ENCODE measurements at regions not wholly inside any gene's neighbourhood (a gene's known extent, or its start where the extent isn't known, plus 50 kb on each side); places are given as distances from the start of the nearest gene placed in this dataset.
"Not testable (repeated sequence)": the region's sequence is repeated elsewhere in the genome, so short reads cannot be mapped to it uniquely, and the experiment has no call there.

- DNase-seq (ENCODE audit: low spot score), result no peak
Observed at GRCh38 chr7:81051811-81052413, 133.1 kb upstream of the SEMA3C start.

DNA sequence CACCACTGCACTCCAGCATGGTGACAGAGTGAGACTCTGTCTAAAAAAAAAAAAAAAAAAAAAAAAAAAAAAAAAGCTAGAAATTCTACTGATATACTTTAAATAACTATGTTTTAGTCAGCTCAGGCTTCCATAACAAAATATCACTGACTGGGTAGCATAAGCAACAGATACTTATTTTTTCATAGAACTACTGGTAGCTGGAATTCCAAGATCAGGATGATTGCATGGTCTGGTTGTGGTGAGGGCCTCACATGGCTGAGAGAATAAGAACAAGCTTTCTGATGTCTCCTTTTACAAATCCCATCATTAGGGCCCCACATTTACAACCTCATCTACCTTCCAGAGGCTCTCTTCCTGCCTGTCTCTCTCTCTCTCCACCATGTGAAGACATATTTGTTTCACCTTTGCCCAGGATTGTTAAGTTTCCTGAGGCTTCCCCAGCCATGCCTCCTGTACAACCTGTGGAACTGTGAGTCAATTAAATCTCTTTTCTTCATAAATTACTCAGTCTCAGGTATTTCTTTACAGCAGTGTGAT lies 126.7 kb upstream of the SEMA3C start:
- no peak for DNase-seq (ENCODE audit: low spot score)

DNA sequence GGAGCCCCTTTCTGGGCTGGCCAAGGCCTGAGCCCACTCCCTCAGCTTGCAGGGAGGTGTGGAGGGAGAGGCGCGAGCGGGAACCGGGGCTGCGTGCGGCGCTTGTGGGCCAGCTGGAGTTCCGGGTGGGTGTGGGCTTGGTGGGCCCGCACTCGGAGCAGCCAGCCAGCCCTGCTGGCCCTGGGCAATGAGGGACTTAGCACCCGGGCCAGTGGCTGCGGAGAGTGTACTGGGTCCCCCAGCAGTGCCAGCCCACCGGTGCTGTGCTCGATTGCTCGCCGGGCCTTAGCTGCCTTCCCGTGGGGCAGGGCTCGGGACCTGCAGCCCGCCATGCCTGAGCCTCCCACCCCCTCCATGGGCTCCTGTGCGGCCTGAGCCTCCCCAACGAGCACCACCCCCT lies 123.8 kb upstream of the SEMA3C start:
- DNase-seq (ENCODE audit: low spot score), result not testable (repeated sequence)

DNA sequence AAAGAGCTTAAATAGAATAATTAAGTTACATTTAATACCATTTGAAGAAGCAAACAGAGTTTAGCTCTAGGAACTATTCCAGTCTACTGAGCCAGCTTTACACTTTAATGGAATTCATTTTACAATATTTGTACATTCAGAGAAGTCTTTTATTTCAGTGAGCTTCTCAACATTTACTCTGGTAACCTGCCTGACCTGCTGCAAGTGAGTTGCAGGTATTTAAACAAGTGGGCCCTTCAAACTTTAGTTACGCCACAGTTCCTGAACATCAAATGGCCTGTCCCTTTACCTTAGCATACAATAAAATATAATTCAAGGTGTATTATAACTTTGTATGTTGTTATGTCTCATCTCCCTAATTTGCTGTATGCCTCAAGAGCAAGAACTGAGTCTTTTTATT lies 121.6 kb upstream of the SEMA3C start:
- DNase-seq (ENCODE audit: low spot score), result no peak

- no peak for DNase-seq (ENCODE audit: low spot score)
Observed at GRCh38 chr7:81036871-81037270, 118.0 kb upstream of the SEMA3C start.

DNA sequence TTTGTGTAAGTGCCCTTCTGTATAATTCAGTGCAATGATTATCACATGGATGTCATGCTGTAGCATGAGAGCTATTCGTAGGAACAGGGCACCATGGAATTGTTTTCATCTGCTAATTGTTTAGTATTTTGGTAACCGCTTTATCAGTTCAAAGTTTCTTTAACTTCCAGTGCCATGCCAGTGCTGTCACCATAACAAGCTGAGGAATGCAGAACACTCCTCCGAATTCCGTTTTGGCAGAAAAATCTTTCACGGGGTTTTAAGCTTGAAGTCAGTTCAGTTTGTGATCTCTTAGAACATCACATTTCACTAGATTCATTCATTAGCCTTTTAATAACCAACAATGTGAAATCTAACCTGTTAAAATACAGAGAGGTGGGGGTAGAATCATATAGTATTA lies 117.2 kb upstream of the SEMA3C start:
- no peak for DNase-seq (ENCODE audit: low spot score)

DNA sequence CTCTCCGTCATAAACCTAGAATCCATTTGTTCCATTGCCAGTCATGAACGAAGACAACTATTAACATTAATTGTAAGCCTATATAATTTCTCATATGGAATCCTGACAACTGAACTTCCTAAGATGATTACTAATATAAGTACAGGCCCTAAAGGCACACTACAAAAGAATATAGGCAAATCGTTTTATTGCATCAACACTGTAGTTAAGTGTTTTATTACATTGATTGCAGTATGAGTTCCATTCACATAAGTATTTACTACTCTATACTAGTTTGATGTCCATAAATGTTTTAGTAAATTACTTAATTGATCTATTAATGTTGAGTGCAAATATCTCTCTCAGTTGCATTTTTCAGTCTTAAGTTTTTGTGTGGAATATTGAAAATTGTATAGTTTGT lies 113.1 kb upstream of the SEMA3C start:
- no peak for DNase-seq (ENCODE audit: low spot score)

DNA sequence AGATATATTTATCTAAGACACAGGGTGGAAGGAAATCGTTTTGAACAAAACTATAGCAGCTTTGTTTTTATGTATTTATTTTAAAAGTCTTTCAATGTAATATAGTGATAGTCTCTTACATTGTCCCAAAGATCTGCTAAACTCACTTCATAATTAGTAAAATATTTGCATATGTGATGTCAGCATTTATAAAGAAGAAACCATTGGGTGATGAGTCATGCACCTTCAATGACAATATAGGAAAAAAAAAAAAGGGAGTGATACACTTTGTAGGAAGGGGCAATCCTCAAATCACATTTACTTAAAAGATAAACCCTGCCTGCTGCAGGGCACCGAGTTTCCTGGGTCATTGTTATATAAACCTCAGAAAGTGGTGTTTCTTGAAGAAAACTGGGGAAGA lies 112.4 kb upstream of the SEMA3C start:
- DNase-seq (ENCODE audit: low spot score), result no peak

GRCh38 chr7:81030472-81030871 lies 111.6 kb upstream of the SEMA3C start:
- DNase-seq (ENCODE audit: low spot score), result no peak

DNA sequence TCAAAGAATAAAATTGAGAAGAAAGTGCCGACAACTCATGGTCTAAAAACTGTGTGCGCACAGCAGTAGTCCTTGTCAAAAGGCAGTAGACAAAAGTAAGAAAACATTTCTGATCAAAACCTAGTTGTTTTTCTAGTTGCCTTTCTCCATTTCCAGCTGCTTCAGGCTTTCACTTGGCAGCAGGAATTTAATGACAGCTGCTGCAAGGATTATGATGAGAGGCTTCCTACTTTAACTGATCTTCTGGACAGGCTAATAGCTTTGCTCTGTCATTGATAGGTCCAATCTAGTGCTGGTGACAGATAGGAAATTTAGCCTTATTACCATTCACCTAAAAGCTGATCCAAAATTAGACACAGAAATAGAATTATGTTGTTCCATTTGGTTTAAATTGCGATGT lies 110.7 kb upstream of the SEMA3C start:
- DNase-seq (ENCODE audit: low spot score), result no peak

- DNase-seq (ENCODE audit: low spot score), result no peak
Observed at GRCh38 chr7:81025360-81025759, 106.5 kb upstream of the SEMA3C start.

DNA sequence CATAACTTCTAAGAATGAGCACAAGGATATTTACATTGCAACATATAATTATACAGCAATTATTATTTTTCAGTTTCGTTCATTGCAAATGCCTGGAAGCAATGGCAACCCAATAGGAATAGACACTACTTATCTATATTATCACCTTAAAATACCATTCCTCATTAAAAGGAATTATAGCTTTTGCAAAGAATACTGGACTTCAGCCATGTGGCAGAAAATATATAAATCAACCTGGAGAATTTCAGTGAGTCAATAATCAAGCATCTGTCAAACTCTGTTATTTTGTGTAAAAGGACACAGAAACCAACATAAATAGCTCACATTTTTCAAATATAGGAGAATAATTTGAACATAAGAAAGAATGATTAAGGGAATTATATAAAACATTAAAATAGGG lies 96.1 kb upstream of the SEMA3C start:
- no peak for DNase-seq (ENCODE audit: low spot score)

DNA sequence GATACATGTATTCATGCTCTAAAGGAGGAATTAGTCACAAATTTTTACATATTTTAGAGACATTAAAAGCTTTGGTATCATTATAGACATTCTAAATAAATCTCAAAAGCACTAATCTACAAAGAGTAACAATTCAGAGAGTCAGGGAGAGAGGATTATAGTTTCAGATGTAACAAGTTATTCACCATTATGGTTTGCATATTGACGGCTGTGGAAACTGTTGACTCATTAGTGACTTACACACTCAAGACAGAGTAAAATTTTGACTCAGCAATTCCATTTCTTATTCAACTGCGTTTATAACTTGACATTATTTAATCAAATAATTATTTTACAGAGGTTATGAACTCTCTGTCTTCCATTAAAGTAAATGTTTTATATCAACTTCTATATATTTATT lies 95.4 kb upstream of the SEMA3C start:
- DNase-seq (ENCODE audit: low spot score), result no peak

- peak; percentile 79 for DNase-seq (ENCODE audit: low spot score)
Observed at GRCh38 chr7:81013083-81013817, 94.4 kb upstream of the SEMA3C start.

- no peak for DNase-seq (ENCODE audit: low spot score)
Observed at GRCh38 chr7:81008901-81009300, 90.0 kb upstream of the SEMA3C start.

DNA sequence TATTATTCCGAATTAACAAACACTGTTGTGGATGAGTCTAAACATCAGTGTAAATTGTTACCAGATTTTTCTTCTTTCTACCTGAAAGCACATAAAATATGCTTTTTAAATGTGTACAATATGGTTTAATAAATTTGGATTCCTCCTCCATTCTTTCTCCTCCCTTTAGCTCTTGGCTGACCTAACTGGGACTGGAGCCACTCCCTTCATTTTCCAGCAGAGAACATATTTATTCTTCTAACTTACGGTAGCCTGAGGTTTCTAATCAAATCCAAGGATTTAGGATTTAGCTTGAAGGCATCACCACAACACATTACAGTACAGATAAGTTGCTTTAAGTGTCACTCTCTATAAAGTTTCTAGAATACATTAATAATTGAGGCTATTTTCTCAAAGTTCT lies 88.2 kb upstream of the SEMA3C start:
- DNase-seq (ENCODE audit: low spot score), result no peak

DNA sequence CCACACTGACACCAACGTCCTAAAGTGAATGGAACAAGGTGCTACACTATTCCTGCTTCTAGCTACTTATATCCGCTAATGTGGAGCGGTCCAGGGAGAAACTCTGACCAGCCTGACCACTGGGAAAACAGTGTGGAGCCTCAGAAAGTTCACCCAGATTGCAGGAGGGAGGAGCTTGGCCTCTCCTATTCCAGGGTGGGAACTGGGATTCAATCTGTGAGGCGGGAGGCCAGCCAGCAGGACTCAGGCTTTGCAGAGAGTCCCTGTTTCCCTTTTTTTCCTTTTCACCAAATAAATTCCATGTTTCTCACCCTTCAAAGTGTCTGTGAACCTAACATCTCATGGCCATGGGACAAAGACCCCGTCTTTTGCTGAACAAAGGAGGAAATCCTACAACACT lies 86.4 kb upstream of the SEMA3C start:
- DNase-seq (ENCODE audit: low spot score), result no peak

DNA sequence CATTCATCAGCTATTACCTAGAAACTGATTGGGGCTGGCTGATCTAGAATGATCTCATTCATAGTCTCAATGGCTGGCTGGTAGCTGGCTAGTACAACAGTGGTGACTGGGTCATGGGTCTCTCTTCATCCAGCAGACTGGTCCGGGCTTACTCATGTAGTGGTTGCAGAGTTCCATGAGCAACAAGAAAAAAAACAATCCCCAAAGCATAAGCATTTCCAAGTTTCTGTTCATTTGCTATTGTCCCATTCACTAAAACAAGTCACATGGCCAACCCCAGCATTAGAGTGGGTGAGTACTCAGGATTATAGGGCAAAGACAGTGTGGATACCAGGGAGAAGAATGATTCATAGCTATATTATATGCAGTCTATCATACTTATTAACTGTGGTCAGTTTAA lies 85.2 kb upstream of the SEMA3C start:
- no peak for DNase-seq (ENCODE audit: low spot score)

- DNase-seq (ENCODE audit: low spot score), result no peak
Observed at GRCh38 chr7:81003326-81003725, 84.5 kb upstream of the SEMA3C start.

GRCh38 chr7:81002421-81002820 lies 83.6 kb upstream of the SEMA3C start:
- DNase-seq (ENCODE audit: low spot score), result no peak

DNA sequence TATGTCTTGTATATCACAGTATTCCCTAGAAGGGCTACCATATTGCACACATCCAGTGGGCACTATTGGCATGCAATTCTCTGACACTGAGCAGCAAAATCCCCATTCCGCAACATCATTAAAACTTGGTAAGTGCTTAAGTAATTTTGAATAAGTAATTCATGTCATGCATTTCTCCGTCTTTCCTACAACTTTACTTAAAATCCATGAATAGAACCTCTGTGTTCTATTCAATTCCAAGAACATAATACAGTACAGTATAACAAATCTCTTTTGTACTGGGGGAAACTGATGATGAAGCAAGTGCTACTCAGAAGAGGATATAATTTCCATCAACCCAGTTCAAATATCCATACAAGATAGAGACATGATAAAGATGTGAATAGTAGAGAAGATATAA lies 80.9 kb upstream of the SEMA3C start:
- DNase-seq (ENCODE audit: low spot score), result no peak

- no peak for DNase-seq (ENCODE audit: low spot score)
Observed at GRCh38 chr7:80999100-80999499, 80.2 kb upstream of the SEMA3C start.

GRCh38 chr7:80997841-80998240 lies 79.0 kb upstream of the SEMA3C start:
- no peak for DNase-seq (ENCODE audit: low spot score)

DNA sequence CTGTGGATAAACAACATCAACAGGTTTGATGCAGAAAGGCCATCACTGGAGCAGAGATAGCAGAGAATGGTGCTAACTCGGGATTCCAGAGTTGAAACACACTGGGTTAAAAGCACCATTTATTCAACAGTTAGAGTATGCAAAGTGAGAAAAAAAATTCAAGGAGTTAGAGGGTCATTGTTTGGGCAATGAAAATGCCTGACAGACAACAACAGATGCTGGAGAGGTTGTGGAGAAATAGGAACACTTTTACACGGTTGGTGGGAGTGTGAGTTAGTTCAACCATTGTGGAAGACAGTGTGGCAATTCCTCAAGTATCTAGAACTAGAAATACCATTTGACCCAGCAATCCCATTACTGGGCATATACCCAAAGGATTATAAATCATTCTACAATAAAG lies 77.4 kb upstream of the SEMA3C start:
- DNase-seq (ENCODE audit: low spot score), result not testable (repeated sequence)

All from LoVo (cell line).